ENCODE measurements at regions not wholly inside any gene's neighbourhood (a gene's known extent, or its start where the extent isn't known, plus 50 kb on each side); places are given as distances from the start of the nearest gene placed in this dataset.

- DNase-seq: no peak
These were observed 200.6 kb upstream of the CIBAR2 start for GRCh38 chr16:85312642-85313525.

- no peak for DNase-seq
These were observed 201.4 kb upstream of the CIBAR2 start for GRCh38 chr16:85313526-85314301.

GRCh38 chr16:85314512-85314971 is 202.3 kb upstream of the CIBAR2 start:
- no peak for DNase-seq

DNA sequence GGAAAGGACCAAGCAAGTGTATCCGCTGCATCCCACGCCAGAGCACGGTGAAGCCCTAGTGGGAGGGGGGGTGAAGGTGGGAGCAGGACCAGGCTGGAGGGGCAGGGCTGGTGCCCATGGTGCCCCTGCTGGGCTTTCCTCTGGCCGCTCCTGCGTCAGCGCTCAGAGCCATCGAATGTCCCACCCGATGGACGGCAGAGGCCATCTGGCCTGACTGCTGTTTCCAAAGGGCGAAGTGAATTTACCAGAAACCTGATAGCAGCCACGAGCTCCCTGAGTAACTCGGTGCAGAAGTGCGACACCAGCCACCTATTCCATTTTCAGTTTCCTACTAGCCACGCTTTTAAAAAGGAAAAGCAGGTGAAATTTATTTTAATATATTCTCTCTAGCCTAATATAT is 203.6 kb upstream of the CIBAR2 start:
- DNase-seq: no peak

- peak; percentile 42 for DNase-seq
These were observed 204.1 kb upstream of the CIBAR2 start for GRCh38 chr16:85316321-85316919.

DNA sequence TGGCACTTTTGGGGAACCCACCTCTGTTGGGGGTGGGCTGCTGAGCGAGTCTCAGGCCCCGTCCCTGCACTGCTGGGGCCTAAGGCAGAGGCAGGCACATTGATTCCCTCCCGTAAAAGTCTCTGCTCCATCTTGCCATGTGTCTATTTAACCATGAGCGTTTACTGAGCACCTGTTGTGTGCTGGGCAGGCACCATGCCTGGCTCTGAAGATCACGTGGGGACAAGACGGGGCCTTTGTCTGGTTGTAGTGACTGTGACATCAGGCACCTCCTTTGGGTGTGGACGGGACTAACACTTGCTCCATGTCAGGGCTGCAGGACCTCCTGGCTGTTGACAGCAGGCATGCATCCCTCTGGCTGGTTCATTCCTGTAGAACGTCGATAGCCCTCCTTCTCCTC is 204.7 kb upstream of the CIBAR2 start:
- DNase-seq: no peak

GRCh38 chr16:85317704-85318103 is 205.4 kb upstream of the CIBAR2 start:
- no peak for DNase-seq

GRCh38 chr16:85319208-85319983 is 207.1 kb upstream of the CIBAR2 start:
- DNase-seq: no peak

DNA sequence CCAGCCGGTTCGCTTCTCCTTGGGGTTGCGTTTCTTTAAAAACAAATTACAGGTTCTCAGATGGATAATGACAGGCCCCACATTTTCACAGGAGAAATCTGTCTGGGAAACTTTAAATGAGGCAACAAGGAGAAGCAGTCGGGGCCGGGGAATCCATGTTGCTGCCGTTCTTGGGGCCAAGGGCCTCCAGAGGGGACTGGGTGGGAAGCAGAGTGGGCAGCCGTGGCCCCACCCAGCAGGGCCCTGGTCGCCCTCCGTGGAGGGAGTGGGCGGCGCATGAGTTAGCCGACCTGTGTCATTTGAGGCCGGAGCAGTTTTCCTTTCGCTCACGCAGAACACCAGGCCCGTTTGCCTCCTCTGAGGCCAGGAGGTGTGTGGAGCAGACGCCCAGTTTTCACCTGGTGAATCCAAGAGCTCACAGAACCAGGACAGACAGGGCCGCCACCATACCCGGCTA is 207.7 kb upstream of the CIBAR2 start:
- DNase-seq: no peak

DNA sequence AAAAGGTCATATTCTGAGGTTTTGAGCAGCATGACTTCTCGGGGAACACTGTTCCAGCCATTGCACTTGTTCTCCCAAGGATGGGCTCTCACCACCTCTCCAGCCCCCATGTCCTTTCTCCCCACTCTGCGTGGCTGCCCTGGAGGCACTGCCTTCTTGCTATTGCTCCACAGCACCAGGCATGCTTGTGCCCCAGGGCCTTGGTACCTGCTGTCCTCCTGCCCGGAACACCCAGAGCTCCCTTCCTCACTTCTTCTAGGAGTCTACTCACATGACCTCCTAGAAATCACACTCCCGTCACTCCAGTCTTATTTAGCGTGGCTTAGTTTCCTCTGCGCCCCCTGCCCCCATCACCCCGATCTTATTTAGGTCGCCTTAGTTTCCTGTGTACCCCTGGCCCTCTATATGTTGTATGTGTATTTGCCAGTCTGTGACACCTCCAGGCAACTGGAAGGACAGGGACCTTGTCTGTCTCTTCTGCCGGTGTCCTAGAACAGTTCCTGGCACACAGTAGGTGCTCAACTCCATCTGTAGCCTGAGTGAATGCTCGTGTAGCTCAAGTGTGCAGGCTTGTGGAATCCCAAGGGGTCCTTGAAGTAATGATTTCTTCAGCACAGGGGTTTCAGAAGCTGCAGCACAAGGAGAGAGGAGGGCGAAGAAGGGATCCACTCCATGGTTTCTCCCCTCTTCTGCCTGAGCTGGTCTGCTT is 208.6 kb upstream of the CIBAR2 start:
- no peak for DNase-seq

- no peak for DNase-seq
These were observed 209.4 kb upstream of the CIBAR2 start for GRCh38 chr16:85321509-85322271.

- no peak for DNase-seq
These were observed 211.1 kb upstream of the CIBAR2 start for GRCh38 chr16:85323230-85323960.

DNA sequence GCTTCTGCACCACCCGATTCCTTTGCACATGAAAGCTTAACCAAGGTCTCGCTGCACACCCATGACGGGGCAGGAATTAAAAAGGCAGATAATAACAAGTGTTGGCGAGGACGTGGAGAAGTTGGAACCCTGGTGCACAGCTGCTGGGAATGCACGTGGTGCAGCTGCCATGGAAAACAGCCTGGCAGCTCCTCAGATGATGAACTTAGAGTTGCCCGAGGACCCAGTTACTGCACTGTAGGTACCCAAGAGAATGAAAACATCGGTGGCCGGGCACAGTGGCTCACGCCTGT is 211.6 kb upstream of the CIBAR2 start:
- no peak for DNase-seq

- DNase-seq: no peak
These were observed 212.2 kb upstream of the CIBAR2 start for GRCh38 chr16:85324488-85324887.

DNA sequence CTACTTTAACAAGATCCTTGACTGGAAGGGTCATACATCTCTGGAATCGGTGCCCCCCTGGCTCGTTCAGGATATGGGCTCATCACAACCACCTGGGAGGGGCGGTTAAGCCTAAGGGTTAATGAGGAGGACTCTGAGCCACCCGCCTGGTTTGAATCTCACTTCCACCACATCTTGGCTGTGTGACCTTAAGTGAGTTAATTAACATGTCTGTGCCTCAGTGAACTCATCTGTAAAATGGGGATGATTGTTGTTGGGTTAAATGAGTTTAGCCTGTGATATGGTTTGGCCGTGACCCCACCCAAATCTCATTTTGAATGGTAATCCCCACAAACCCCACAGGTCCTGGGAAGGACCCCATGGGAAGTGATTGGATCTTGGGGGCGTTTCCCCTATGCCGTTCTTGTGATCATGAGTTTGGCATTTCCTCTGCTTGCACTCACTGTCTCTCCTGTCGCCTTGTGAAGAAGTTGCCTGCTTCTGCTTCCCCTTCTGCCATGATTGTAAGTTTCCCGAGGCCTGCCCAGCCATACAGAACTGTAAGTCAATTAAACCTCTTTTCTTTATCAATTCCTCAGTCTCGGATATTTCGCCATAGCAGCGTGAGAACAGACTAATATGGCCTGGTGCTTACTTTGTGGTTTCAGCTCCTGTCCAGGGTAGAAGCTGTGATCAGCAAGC is 214.0 kb upstream of the CIBAR2 start:
- DNase-seq: no peak

GRCh38 chr16:85326794-85327181 is 214.5 kb upstream of the CIBAR2 start:
- DNase-seq: no peak

DNA sequence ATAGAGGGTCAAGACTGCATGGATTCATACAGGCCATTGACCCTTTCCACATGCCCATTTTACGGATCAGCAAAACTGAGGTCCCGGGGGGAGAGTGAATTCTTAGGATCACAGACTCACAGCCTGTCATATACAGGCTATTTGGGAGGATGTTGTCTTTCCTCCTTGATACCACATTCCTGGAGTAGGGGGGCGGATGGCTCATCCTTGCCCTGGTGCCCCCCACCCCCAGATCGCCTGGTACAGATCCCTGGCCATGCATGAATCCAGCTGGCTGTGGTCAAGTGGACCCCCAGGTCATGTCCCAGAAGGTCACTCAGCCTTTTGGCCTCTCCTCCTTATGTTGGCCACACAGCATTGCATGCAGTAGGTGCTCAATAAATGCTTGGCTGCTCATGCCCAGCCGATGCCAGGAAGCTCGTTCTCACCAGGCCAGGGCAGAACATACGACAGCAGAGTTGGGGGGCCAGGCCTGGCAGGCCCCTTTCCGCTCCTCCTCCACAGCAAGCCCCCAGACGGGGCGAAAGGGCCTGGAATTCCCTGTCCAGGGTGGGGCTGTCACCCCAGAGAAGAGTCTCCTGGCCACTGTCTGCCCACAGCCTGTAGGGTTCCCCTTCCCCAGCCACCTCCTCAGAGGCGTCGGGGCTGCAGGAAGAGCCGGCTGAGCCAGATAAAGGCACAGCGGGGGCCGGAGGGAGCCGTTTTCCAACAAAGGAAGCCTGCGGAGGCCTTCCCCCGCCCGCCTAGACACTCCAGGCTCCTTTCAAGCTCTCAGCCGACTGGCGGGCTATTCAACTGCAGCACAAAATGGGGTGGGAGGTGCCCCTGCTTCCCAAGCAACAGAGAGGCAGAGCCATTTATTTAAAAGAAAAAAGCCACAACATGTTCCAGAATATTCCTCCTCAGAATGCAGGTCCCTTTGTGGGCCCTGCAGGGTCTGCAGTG is 215.7 kb upstream of the CIBAR2 start:
- no peak for DNase-seq

DNA sequence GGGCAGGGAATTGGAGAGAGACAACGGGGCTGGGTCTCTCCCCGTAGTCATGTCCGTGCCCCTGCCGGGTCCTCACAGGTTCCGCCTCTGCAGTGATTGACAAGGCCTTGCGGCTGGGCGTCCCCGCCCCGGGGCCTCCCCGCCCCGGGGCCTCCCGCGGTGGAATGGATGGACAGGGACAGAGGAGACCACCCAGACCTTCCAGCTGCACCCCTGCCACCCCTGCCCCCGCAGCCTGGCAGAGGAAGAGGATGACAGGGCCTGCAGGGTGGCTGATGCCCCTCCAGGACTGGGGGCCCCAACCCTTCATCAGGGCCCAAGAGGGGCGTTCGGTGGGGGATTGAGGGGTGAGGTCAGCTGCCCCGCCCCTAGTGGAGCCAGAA is 216.4 kb upstream of the CIBAR2 start:
- no peak for DNase-seq
